C1 segment of cervical spinal cord (tissue), 14 donors: ENCODE measurements at regions not wholly inside any gene's neighbourhood (a gene's known extent, or its start where the extent isn't known, plus 50 kb on each side); places are given as distances from the start of the nearest gene placed in this dataset.

ENCODE experiments used
- DNase-seq, 14 donors: peaks; one replicate each; lab custom pipeline; 2025; lab: John Stamatoyannopoulos, UW

GRCh38 chr9:18073002-18073401 lies 401.0 kb upstream of the ADAMTSL1 start:
- no peak for DNase-seq

DNA sequence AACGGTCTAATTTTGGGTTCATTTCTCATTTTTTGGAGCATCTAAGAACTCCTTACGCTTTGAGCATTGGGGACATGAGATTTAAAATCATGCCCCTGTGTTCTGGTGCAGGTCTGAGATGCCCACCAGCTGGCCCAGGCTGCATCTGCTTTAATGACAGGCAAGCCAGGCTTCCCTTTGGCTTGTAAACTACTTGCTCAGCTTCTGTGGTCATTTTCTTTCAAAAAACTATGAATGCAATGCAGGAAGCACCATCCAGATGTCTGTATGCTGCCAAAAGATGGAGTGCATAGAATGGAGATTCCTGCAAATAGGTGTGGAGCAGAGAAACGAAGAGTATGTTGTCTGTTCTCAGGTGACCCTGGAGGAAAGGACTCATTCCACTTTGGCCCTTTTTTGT lies 399.9 kb upstream of the ADAMTSL1 start:
- no peak for DNase-seq

GRCh38 chr9:18075253-18075952 lies 398.6 kb upstream of the ADAMTSL1 start:
- DNase-seq: peak in 1 of 14 donors; percentile 2

DNA sequence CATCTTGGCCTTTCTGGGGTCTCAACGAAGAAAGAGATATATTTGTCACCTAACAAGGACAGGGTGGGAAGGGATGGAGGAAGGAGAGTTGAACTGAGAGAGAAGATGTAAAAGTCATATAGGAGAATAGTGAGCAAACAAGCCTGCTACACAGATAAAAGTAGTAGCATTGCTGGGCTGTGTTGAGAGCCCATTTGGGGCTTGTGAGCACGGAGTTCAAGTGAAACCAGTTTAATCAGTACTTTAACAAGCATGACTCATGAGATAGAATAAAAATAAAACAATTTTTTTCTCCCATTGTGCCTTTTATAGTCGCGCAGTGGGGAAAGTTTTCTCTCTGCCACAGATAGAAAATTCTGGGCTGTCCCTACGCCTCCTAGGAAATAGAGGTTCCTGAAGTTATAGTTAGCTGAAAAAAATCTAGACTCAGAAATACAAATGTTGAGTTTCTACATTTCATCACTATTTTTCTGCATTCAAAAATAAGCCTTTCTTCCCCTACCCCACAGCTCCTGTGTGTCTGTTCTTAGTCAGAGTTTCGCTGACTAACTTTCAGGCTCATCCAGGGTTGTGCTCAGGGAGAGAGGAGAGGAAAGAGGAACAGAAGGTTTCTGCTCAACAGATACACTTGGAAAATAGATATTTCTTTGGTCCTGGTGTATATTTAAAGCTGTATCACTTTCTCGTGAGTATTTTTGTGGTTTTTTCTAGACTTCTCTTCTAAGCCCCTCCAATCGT lies 395.8 kb upstream of the ADAMTSL1 start:
- DNase-seq: no peak

GRCh38 chr9:18092138-18092537 lies 381.8 kb upstream of the ADAMTSL1 start:
- DNase-seq: no peak

DNA sequence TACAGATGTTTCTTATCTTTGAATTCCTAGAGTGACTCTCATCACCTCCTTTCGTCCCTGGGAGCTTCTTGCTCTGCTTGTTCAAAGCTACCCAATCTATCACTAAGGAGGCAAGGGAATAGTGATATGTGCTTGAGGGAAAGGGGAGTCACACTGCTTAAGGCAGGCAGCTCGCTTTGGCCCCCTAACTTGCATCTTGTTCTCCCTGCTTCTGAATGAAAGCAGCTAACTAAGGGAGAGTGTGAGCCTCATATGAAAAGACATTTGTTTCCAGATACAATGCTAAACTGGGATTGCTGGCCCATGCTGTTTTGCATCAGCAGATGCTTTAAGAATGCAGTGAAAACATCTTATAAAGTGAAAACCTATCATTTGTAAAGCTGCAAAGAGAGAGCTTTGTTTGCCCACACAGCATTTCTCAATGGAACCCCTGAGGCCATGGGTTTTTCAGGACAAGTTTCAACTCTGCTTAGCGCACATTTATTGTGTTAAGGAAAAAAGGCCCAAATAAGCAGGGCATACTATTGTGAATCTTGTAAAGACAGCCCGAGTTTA lies 367.9 kb upstream of the ADAMTSL1 start:
- DNase-seq: peak in 1 of 14 donors; percentile 0

DNA sequence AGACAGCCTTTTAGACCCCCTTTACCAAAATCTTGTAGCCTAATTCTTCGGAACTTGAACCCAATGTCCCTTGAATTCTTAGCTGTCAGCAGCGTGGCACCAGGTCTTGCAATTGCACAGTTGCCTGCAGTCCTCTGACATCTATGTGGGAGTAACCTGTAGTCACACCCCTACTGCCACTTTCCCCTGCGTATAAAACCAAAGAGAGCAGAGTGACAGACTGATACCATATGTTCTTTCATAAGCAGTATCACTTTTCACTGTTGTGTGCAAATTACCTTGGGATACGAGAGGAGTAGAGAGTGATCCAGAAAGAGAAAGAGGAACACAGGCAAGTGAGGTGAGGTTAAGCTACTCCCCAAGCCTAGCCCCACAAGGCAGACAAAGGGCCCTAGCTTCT lies 364.3 kb upstream of the ADAMTSL1 start:
- DNase-seq: no peak

- no peak for DNase-seq
Measured at GRCh38 chr9:18111146-18111545, 362.8 kb upstream of the ADAMTSL1 start.

DNA sequence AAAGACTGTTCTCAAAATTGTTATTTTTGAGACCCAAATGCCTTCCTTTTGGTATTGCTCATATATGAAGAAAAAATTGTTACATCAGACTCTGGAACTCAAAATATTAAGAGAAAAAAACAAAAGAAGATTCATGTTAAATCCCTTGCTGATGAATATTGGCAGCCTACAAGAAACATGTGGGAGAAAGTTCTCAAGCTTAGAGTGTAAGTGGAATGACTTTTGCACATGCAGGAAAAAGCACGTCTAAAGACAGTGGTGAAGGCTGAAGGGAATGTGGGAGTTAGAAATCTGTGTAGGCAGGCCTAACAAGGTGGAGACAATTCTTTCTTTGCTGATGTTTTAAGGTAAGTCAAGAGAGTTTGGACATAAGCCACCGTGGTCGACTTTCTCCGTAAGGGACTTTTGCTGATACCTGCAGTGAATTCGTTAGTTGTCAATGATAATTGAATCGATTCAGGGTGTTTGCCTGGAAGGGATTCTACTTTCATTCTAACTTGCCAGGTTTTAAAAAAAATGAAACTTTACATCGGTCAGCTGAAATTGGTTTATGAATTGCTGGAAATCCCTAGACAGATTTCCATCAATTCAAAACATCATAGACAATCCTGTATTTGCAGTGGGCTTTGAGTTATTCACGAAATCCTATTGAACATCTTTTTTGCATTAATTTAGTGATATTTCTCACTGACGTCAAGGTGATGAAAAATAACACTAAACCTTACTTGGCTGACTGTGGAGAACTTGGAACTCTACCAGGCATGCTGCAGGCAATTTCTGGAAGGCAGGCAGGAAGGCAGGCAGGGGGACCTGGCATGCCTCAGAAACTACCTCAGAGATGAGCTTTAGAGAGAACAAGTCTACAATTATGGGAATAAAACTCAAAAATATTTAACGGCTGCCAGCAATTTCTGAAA lies 359.1 kb upstream of the ADAMTSL1 start:
- peak in 1 of 14 donors; percentile 62 for DNase-seq

DNA sequence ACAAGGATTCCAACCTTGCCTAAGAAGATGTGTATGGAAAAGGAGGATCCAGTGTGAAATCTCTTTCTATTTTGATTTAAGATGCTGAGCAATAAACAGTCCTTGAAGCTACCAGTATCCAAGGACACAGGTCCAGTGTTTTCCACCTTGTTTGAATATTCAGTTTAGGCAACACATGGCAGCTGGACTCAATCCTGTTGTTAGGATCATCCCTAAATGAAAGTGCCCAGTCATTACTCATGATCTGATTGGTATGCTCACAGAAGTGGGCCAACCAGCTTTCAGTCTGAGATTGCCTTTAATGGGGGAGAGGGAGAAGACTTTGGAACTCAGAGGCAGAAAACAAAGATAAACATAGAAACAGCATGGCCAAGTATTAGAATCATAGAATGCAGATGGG lies 355.7 kb upstream of the ADAMTSL1 start:
- DNase-seq: no peak

DNA sequence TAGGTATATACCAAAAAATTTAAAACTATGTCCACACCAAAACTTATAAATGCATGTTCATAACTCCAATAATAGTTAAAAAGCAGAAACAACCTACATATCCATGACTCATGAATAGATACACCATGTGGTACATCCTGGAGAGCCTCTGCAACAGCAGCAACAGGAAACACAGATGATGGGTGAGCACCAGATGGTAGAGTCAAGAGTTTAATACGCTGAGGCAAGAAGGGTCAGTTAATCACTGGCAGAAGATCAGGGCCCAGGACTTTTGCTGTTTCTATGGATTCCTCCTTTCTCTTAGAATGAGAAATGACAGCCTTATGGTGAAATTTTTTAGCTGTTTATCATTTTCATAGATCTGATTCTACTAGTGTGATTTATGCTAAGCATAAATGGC lies 351.8 kb upstream of the ADAMTSL1 start:
- DNase-seq: no peak

- no peak for DNase-seq
Measured at GRCh38 chr9:18124760-18125159, 349.2 kb upstream of the ADAMTSL1 start.

- no peak for DNase-seq
Measured at GRCh38 chr9:18126831-18127498, 347.0 kb upstream of the ADAMTSL1 start.

DNA sequence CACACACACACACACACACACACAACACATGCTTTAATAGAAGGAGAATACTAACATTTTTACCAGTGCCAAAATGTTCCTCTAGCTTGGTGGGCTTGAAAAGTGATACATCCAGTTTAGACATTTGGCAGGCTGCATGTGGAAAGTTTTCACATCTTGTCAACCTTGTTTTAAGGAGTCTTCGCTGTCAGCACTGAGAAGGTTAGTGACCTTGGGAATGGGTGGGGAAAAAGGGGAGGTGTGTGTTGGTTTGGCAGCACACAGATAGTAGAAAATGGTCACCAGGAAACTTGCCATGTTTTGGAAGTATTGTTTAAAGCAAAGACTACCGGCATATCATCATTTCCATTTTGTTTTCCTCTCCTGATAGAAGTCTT lies 346.5 kb upstream of the ADAMTSL1 start:
- DNase-seq: no peak

DNA sequence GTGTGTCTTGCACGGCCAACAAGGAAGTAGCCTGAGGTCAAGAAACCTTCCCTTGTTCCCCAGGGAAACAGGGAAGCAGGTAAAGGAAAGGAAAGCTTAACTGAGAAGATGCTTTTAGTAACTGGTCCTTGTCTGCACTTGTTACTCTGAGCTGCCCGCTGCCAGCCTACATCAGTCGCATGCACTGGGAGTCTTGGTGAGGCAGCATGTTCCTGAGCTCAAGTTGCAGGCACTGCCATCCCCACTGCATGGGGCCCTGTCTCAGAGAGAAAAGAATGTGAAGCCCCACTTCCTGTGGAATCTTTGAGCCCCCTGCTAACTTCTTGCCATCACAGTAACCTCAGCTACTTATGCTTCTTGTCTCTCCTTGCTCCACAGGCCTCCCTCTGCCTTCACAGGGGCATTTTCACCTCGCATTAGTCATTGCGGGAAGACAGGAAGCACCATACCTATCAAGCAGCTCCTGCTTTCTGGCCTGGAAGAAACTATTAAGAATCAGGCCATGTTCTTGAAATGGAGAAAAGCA lies 344.1 kb upstream of the ADAMTSL1 start:
- no peak for DNase-seq

DNA sequence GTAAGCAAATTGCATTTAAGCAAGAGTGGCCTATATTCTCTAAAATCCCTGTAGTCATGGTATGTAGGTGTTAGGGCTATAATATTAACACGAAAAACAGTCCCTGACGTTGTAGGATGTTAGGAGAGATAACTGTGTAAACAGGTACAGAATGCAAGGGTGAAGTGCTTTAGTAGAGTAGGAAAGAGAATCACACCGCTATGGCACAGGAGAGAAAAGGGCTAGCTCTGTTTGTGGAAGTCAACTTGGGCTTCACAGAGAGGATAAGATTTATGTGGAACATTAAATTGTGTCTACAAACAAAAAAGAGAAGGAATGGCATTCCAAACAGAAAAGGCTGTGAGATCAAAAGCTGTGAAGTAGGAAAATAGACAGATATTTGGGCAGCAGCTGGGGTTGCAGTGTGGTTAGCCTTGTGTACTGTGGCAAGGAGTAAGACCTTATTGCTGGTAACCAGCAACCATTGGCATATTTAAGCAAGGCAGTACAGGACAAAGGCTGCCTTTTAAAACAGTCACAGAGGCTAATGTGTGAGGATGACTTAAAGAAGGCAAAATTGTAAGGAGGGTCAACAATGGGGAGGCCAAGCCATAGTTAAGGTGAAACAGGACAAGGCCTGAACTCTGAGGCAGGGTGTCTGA lies 337.5 kb upstream of the ADAMTSL1 start:
- DNase-seq: no peak

- DNase-seq: no peak
Measured at GRCh38 chr9:18137815-18138214, 336.1 kb upstream of the ADAMTSL1 start.

DNA sequence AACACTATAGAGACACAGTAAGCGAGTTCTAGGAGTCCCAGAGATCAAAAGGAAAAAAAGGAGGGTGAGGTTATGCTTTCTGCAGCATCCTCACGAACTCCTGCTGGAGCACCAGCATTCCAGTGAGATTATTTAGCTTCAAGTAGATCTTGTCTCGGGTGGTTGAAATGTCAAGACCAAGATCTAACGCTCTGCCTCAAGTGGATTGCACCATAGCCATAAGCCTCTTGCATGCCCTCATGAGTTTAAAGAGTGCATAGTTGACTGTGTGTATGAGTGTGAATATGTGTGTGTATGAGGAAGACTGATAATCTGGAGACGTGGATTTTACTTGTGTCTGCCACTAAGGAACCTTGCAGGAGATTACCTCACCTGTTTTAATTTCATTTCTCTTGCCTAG lies 335.3 kb upstream of the ADAMTSL1 start:
- DNase-seq: no peak

DNA sequence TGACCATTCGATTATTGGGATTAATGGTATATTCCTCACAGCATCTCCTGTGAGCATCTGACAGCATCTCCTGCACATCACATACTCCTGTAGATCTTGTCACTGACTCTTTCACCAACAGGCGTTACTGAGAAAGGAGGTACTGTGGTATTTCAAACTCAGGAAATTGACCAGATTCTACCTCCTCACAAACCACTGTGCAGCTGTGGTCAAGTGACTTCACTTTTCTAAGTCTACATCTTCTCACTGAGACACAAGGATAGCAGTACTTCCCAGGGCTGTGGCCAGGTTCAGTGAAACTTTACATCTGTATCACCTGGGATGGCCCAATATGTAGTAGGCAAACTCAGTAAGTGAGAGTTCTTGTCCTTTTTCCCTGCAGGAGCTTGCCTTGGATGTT lies 332.3 kb upstream of the ADAMTSL1 start:
- no peak for DNase-seq

- no peak for DNase-seq
Measured at GRCh38 chr9:18143073-18143745, 330.7 kb upstream of the ADAMTSL1 start.
